ENCODE measurements at regions not wholly inside any gene's neighbourhood (a gene's known extent, or its start where the extent isn't known, plus 50 kb on each side); places are given as distances from the start of the nearest gene placed in this dataset.

DNA sequence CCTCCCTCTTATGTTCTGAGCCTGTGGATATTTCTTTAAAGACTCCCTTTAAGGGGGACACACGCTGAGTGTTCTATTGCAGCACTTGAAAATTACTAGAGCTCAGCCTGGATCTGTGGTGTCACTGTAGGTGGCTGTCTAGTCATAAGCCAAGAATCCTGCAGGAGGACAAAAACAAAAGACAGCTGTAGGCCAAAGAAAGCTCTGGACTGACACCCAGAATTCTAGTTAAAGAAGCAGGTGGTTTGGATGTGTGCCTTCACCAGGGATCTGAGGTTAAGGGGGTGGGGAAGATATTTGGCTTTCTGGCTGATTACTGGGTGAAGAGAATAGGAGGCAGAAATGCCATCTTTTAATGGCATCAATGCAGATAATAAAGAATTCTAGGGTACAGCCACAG is 842.5 kb upstream of the NXPH2 start:
- DNase-seq (no peak), ATAC-seq (no peak)
- no peak for TF ChIP-seq CTCF (IDR thresholded peaks at IDR 0.05)
- Histone ChIP-seq H3K9me3 (peaks cover 0 to 41% (median 10%) of the 10 kb centered on the region in 11 donors), H3K4me3 (no peak overlapping the region), H3K27me3 (no peaks in the 10 kb centered on the region), H3K36me3 (no peaks in the 10 kb centered on the region), H3K27ac (no peak overlapping the region), H3K4me1 (no peaks in the 10 kb centered on the region)
- 52 to 67% methylated on average over 1 of the region's 1 CpG for WGBS, 2 donors
- intact Hi-C loops (cut with DNase I), result no loop called here

DNA sequence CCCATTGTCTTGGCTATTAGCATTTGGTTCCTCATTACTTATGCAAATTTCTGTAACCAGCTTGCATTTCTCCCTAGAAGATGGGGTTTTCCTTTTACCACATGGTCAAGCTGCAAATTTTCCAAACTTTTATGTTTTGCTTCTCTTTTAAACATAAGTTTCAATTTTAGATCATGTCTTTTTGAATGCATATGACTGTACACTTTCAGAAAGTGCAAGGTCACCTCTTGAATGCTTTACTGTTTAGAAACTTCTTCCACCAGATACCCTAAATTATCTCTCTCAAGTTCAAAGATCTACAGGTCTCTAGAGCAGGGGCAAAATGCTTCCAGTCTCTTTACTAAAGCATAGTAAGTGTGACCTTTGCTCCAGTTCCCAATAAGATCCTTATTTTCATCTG is 837.6 kb upstream of the NXPH2 start:
- TF ChIP-seq CTCF (IDR thresholded peaks at IDR 0.05), result no peak
- Histone ChIP-seq H3K4me1 (no peaks in the 10 kb centered on the region), H3K36me3 (no peaks in the 10 kb centered on the region), H3K27ac (no peak overlapping the region), H3K9me3 (peaks cover 0 to 41% (median 10%) of the 10 kb centered on the region in 11 donors), H3K4me3 (no peak overlapping the region), H3K27me3 (no peaks in the 10 kb centered on the region)
- intact Hi-C loops (cut with DNase I), result no loop called here
- ATAC-seq, result no peak
- no peak for DNase-seq

DNA sequence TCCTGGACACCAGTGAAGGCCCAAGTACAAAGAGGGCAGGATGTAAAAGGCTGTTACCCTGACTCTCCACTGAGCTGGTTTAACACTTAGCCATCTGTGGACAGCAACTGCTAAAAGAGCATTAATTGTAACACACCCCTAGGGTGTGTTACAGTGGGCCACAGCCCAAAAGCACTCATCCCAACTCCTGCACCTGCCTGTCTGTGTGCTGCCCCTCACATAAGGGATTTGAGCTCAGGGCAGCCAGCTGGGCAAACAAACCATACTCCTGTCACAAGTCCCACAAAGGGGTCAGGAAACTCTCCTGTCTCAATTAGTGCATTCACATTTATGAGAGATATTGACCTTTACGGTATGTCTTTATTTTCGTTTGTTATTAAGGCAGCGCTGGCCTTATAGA is 833.1 kb upstream of the NXPH2 start:
- no peaks in the 10 kb centered on the region for H3K4me1 ChIP-seq
- DNase-seq (no peak), ATAC-seq (no peak)
- H3K27ac ChIP-seq, result no peak overlapping the region
- WGBS, 2 donors, result 86 to 90% methylated on average over 3 of the region's 3 CpGs
- H3K4me3 ChIP-seq, result no peak overlapping the region
- H3K36me3 ChIP-seq, result no peaks in the 10 kb centered on the region
- intact Hi-C loops (cut with DNase I), result no loop called here
- no peaks in the 10 kb centered on the region for H3K27me3 ChIP-seq
- no peak for TF ChIP-seq CTCF (IDR thresholded peaks at IDR 0.05)
- peaks cover 0 to 17% (median 0%) of the 10 kb centered on the region in 11 donors for H3K9me3 ChIP-seq

GRCh38 chr2:139610512-139610911 is 830.3 kb upstream of the NXPH2 start:
- ATAC-seq, result no peak
- no peak for TF ChIP-seq CTCF (IDR thresholded peaks at IDR 0.05)
- intact Hi-C loops (cut with DNase I), result no loop called here
- Histone ChIP-seq H3K27ac (no peak overlapping the region), H3K4me1 (no peaks in the 10 kb centered on the region), H3K9me3 (peaks cover 0 to 24% (median 0%) of the 10 kb centered on the region in 11 donors), H3K36me3 (no peaks in the 10 kb centered on the region), H3K4me3 (no peak overlapping the region), H3K27me3 (no peaks in the 10 kb centered on the region)
- 33 to 57% methylated on average over 3 of the region's 3 CpGs for WGBS, 2 donors
- DNase-seq, result no peak

- peaks cover 0 to 24% (median 0%) of the 10 kb centered on the region in 11 donors for H3K9me3 ChIP-seq
- no peak overlapping the region for H3K27ac ChIP-seq
- no peaks in the 10 kb centered on the region for H3K4me1 ChIP-seq
- no peaks in the 10 kb centered on the region for H3K36me3 ChIP-seq
- DNase-seq, result no peak
- no peak for ATAC-seq
- TF ChIP-seq CTCF (IDR thresholded peaks at IDR 0.05), result no peak
- no peaks in the 10 kb centered on the region for H3K27me3 ChIP-seq
- no peak overlapping the region for H3K4me3 ChIP-seq
- intact Hi-C loops (cut with DNase I), result no loop called here
- 48 to 87% methylated on average over 3 of the region's 3 CpGs for WGBS, 2 donors
These were observed 828.9 kb upstream of the NXPH2 start for GRCh38 chr2:139609109-139609508.
